GM12878 (cell line): ENCODE measurements at regions not wholly inside any gene's neighbourhood (a gene's known extent, or its start where the extent isn't known, plus 50 kb on each side); places are given as distances from the start of the nearest gene placed in this dataset.

Source experiments
- CBFB ChIP-seq: IDR thresholded peaks from 2 replicates; pipeline ENCODE4 v1.6.1; 2016; ENCODE audit warnings: antibody characterized with exemption, low read depth
- CBX5 ChIP-seq: sonication (generic); IDR thresholded peaks from 2 replicates; pipeline ENCODE4 v1.6.1; 2016; ENCODE audit warnings: low read depth, moderate library complexity, mild to moderate bottlenecking, inconsistent platforms
- GABPA ChIP-seq: IDR thresholded peaks from 2 replicates; pipeline ENCODE4 v1.6.1; 2014; ENCODE audit warnings: antibody characterized with exemption, low read depth, mild to moderate bottlenecking, inconsistent platforms
- MYC ChIP-seq: IDR thresholded peaks from 2 replicates; pipeline ENCODE4 v1.6.1; 2011; ENCODE audit warnings: mild to moderate bottlenecking, low read length, moderate library complexity, inconsistent platforms; ENCODE audit not compliant: insufficient read depth, insufficient replicate concordance, insufficient read length, severe bottlenecking
- POLR2AphosphoS5 ChIP-seq: IDR thresholded peaks from 2 replicates; pipeline ENCODE4 v1.6.1; 2011; ENCODE audit warnings: mild to moderate bottlenecking, low read length, inconsistent platforms
- SIN3A ChIP-seq: IDR thresholded peaks from 2 replicates; pipeline ENCODE4 v1.6.1; 2012; ENCODE audit warnings: low read depth, low read length, improper control_type of control experiment
- TCF7 ChIP-seq: IDR thresholded peaks from 2 replicates; pipeline ENCODE4 v1.6.1; 2014; ENCODE audit warnings: antibody characterized with exemption, borderline replicate concordance
- TF ChIP-seq, protein P1 (sequence below): fragments of 450-650 bp; IDR thresholded peaks from 2 replicates; pipeline ENCODE4 v1.6.1; 2017; ENCODE audit warnings: mild to moderate bottlenecking

- no peak for TF ChIP-seq CBFB
- no peak for TF ChIP-seq MYC
- TF ChIP-seq, protein P1, sequence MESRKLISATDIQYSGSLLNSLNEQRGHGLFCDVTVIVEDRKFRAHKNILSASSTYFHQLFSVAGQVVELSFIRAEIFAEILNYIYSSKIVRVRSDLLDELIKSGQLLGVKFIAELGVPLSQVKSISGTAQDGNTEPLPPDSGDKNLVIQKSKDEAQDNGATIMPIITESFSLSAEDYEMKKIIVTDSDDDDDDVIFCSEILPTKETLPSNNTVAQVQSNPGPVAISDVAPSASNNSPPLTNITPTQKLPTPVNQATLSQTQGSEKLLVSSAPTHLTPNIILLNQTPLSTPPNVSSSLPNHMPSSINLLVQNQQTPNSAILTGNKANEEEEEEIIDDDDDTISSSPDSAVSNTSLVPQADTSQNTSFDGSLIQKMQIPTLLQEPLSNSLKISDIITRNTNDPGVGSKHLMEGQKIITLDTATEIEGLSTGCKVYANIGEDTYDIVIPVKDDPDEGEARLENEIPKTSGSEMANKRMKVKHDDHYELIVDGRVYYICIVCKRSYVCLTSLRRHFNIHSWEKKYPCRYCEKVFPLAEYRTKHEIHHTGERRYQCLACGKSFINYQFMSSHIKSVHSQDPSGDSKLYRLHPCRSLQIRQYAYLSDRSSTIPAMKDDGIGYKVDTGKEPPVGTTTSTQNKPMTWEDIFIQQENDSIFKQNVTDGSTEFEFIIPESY = no peak
- TF ChIP-seq SIN3A = no peak
- no peak for TF ChIP-seq POLR2AphosphoS5
- no peak for TF ChIP-seq TCF7
- TF ChIP-seq GABPA = no peak
- no peak for TF ChIP-seq CBX5
Observed at GRCh38 chr9:82302968-82303655, 314.5 kb downstream of the SPATA31D1 start.
